HG03066 (cell line): ENCODE measurements at regions not wholly inside any gene's neighbourhood (a gene's known extent, or its start where the extent isn't known, plus 50 kb on each side); places are given as distances from the start of the nearest gene placed in this dataset.
"Not testable (repeated sequence)": the region's sequence is repeated elsewhere in the genome, so short reads cannot be mapped to it uniquely, and the experiment has no call there.

ENCODE experiments used
- ATAC-seq: cut with Tn5 transposase; IDR thresholded peaks from one replicate; pipeline ENCODE4 v1.9.1; 2021; ENCODE audit warnings: low read depth; ENCODE audit not compliant: unreplicated experiment

DNA sequence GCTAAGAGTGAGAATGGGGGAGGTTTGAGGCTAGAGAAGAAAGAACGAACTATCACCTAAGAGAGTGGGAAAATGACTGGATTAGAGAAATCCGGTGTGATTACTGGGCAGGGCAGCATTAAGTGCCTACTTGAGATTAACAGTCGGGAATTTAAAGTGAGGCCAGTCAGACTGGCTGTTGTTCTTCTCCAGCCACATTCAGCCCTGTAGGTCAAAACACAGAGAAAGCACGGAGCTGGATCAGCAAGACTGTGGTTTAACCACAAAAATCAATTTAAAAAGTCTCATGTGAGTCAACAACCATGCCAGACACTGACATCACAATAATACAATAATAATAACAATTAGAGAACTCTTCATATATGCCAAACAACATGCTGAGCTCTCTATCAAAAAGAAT, 301.9 kb upstream of the SGK1 start:
- ATAC-seq = no peak

DNA sequence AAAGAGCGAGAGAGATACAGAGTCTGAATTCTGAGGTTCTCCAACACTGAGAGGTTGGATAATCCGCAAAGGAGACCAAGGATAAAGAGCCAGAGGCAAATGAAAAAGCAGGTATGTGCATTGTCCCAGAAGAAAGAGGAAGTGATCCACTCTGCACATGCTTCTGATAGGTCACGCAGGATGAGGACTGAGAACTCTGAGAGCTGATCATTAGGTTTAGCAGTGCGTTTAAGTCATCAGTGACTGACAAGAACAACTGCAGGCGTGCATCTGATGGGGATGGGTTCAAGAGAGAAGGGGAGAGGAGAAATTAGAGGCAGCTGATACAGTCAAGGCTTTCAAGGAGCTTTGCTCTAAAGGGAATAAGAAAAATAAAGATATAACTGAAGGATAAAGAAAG, 301.2 kb upstream of the SGK1 start:
- ATAC-seq = peak; percentile 64

DNA sequence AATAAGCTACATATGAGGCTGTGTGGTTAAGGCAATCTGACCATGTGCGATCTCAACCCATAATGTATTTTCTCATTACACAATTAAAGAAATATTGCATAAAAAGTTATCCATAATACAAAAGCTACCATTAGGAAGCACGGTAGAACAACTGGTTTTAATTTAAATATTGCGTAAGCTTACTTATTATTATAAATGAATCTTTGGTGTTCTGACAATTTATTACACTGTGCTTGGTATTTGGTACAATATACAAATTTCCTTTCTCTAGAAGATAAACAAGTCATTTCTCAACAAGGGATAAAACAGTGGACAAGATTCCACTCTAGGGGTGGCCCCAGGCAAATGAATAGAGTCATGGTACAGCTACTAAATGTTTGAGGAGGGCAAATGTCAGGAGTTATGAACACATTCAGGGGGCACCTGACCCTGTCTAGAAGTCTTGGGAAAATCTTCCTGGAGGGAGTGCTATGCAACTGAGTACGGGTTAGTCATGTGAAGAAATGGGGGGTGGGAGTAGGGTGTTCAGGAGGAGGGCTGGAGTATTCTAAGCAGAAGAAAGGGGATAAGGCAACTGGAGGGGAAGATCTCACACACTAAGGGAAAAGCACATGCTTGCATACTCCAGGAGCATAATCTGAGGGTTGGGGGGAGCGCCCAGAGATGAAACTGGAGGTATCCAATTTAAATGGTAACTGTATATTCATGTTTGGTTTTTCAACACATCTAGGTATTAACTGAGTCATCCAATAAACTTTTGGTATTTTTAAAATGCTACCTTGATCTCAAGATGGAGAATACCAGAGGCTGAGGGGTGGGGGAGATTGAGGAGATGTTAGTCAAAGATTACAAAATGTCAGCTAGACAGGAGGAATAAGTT, 296.9 kb upstream of the SGK1 start:
- no peak for ATAC-seq

DNA sequence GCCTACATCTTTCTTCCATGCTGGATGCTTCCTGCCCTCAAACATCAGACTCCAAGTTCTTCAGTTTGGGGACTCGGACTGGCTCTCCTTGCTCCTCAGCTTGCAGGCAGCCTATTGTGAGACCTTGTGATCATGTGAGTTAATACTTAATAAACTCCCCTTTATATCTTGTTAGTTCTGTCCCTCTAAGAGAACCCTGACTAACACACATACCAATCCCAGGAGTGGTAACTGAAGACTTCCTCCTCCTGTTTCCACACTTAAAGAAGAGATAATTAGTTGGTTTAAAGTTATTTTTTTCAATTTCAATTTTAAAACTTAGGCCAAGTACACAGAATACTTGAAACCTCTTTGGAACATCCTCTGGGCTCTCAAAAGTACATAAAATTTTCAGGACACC, 294.2 kb upstream of the SGK1 start:
- not testable (repeated sequence) for ATAC-seq

DNA sequence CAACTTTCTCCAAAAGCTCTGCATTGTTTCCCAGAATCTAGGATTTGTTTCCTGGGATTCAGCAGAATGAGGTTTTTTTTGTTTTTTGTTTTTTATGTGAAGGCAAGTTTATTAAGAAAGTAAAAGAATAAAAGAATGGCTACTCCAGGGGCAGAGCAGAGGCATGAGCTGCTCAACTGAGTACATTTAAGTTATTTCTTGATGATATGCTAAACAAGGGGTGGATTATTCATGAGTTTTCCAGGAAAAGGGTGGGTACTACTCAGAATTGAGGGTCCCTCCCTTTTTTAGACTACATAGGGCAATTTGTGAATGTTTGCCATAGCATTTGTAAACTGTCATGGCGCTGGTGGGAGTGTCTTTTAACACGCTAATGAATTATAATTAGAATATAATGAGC, 292.5 kb upstream of the SGK1 start:
- no peak for ATAC-seq

DNA sequence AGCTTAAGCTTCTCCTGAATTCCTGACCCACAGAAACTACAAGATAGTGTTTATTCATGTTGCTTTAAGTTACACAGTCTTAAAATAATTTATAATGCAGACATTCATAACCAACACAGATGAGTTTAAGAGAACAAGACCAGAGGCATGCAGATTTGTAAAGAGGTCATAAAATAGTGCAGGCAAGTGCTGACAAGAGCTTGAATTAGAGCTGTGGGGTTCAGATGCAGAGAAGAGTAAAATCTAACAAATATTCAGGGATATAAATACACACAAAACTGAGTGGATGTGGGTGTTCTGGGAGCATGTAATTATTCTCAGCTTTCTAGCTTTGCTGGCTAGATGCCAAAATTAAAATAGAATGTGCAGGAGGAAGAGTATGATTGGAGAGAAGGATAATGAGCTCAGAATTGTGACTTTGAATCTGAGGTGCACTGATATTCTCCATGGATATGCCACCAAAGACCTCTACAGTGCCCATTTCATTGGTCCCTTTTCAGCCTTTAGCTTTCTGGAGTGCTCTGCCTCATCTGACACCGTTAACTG, 291.9 kb upstream of the SGK1 start:
- ATAC-seq = no peak

DNA sequence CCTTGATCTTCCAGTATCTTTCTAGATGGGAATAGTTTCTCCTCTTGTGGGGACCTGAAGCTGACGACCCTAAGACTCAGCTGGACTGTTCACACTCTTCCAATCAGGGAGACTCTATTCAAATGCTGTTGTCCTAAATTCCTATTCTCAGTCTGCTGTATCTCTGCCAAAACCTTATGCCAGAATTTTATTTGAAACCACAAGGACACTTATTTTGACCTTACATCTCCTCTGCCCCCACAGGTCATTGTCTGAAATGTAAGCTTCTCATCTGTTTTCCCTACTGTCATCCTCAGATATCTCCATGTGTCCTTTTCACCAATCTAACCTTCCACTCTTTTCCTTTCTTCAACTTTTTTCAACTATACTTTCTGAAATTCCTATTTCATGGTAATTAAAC, 289.5 kb upstream of the SGK1 start:
- ATAC-seq = no peak

DNA sequence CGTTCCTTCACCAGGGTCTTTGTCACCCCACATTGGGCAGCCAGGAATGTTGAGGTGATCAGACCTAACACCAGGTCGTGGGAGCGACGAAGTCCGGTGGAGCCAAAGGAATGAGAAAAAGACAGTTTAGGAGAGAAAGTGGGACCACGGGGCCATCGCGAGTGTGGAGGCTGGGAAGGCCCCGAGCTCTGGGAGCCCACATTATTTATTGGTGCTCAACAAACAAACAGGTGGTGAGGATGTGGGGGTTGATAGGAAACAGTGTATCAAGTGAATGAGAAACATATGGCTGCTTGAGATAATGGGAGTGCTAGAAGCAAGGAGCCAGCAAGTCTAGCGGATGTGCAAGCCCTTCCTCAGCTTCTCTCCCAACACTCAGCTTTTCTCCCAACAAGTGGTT, 287.1 kb upstream of the SGK1 start:
- no peak for ATAC-seq

DNA sequence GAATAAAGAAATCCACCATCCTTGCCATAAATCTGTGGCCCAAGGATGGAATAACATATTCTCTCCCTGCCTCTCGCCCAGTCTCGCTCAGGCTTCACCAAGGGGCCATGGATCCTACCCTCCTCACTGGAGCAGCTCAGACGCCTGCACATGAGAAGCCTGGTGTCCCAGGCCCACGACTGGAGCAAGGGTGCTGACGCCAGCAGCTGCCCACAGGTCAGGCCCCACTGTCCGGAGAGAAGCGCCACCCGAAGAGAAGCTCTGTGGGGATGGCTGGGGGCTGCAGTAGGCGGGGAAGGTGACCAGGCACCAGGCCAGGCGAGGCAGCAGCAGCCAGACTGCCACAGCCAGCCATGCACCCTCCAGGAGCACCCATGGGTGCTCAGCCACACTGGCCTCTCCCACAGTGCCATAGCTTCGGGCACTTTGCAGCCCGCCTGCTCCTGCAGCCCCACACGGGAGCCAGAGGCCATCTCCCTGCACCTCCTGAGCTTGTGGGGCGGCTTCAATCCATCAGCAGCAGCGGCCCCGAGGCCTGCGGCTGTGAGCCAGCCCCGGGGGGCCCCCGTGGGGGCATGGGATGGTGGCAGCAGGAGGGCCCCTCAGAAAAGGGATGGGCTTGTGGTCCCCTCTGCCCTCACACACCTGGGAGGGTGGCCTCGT, 286.2 kb upstream of the SGK1 start:
- no peak for ATAC-seq

DNA sequence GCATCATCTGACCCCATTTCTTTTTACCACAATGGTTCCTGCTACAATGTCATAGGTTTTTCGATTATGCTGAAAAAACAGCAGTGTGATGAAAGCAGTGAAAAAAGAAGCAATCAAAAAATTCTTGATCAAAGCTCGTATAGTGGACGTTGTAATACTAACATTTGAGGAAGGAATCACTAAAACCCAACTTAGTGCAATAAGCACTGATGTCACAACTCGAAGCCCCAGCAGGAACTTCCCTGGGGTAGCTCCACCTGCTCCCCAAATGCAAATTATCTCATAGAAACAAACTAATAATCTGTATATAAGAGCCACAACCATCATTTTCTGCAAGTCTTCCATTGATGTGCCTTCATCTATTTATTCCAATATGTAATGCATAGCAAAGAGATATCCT, 285.6 kb upstream of the SGK1 start:
- no peak for ATAC-seq

DNA sequence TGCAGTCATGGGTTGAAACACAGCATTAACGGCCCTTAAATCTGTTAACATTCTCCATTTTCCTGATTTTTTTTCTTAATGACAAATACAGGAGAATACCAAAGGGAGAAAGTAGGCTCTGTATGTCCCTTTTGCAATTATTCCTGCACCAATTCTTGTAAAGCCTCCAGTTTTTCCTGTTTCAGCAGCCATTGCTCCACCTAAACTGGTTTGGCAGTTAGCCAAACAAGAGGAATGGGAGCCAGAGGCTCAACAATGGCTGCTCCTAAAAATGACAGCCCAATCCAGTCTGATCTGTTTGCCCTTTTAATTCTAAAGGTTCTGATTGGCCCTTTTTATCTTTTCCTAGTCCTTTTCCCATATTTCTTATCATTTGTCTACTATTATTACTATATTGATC, 284.2 kb upstream of the SGK1 start:
- no peak for ATAC-seq

DNA sequence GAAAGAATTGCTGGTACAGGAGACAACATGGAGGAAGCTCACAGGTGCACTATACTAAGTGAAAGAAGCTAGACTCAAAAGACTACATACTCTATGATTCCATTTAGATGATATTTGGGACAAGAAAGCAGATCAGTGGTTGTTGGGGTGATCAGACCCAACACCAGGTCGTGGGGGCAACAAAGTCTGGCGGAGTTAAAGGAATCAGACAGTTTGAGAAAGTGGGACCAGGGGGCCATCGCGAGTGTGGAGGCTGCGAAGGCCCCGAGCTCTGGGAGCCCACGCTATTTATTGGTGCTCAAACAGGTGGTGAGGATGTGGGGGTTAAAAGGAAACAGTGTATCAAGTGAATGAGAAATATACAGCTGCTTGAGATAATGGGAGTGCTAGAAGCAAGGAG, 282.8 kb upstream of the SGK1 start:
- no peak for ATAC-seq

DNA sequence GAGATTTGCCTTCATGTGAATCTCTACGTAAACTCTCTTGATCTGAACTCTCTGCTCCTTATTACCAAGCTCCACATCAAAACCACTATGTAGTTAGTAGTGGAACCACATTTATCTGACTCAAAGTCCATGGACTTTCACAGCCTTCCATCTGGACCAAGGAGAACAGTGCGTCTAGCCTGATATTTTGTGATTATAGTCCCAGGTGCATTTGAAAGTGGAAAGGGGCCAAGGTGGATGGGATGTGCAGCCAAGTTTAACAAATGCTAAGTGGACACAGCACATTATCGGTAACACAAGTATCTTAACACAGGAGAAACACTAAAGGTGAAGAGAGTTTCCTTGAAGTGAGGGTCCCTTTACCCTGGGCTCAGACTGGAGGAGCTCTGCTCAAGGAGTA, 281.2 kb upstream of the SGK1 start:
- ATAC-seq = no peak

DNA sequence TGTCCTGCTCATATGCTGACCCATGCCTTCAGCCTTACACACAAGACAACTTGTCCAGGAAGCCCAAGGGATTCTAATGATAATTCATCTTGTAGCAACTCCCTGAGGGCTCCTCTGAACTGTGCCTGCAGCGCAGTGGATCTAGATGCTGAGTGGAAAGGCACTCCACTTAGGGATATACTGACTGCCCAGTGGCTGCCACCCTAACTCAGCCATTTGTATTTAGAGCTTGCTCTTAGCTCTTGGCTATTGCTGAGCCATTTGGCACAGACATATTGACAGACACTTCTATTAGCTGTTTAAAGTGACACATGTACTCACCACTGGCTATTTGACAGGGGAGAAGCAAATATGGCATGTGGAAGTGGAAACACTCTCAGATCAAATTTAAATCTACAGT, 278.3 kb upstream of the SGK1 start:
- ATAC-seq = no peak

DNA sequence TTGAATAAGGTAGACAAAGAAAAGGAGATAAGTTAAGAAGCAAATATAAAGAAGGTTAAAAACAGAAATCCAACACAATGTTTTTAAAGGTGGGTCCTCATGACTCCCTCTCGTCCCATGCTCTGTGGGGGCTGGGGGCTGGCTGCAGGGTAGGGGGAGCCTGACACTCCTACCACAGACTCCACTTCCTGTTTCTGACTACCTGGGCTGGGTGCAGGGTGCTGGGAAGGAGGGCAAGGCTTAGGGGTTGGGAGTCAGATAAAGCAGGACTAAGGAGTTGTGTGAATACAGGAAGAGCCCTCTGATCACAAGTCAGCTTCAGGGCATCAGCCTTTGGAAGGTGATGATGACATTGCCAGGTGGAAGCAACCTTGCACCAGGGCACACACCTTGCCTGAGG, 277.0 kb upstream of the SGK1 start:
- ATAC-seq = no peak

DNA sequence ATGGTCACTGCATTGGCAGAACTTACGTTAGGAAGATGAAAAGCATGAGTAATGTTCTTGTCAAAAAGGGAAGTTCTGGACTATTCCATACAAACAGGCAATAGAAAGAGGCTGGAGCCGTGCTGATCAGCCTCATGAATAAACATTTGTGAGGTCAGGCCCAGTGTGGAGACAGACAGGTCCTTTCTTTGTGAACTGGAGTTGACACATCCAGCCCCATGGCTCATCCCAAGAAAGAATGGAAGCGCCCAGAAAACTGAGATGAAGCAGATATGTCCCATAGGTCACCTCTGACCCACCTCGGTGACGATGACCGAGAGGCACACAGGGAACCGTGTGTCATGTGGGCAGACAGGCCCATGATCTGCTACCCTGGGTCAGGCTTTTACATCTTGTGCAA, 276.0 kb upstream of the SGK1 start:
- ATAC-seq = no peak

DNA sequence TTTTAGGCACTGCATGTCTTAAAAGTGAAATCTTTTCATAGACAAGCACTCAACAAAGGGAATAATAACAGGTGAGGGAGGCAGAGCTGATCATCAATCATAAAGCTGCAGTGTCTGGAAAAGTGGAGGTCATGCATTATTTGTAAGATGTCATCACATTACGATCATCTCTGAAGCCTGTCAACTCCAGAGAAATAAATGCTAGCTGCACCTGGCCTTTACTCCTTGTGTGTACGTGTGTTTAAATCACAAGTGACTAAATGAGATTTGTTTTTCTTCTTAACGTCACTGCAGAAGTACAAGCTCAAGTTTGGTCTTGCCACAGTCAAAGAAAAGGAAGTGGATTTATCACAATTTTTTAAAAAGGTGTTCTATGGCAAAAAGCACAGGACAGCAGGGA, 275.5 kb upstream of the SGK1 start:
- ATAC-seq = no peak

DNA sequence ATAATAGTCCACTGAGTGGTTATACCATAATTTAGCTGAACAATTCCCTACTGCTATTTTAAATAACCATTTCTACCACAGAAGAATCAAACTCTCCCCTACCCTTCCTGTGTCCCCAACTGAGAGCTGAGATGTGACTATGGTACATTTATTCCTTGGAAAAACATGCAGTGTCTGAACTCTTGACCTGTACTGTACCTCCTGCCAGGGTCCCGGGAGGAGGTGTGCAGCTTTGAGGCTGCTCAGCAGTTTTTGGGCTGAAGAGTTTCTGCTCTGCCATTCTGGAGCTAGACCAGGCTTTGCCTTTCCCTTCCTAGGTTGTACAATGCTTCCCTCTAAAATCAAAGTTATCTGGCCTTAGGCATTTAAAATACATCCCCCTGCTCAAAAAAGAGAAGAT, 275.1 kb upstream of the SGK1 start:
- ATAC-seq = no peak

DNA sequence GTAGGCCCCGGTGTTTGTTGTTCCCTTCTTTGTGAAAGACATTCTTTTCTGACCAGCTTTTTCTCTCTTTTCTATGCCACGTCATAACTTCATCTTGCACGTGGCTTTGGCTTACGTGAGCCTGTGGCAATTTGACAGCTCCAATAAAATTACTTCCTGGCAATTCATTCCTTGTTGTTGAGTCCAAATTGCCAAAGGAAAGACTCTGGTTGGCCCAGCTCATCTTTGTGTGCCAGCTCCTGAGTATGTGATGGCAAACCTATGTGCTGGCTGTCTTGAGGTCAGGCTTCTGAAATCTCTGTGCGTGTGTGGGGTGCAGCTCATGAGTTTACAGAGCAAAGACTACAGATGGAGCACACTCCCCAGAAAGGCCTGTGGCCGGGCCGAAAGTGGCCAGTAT, 272.5 kb upstream of the SGK1 start:
- no peak for ATAC-seq

DNA sequence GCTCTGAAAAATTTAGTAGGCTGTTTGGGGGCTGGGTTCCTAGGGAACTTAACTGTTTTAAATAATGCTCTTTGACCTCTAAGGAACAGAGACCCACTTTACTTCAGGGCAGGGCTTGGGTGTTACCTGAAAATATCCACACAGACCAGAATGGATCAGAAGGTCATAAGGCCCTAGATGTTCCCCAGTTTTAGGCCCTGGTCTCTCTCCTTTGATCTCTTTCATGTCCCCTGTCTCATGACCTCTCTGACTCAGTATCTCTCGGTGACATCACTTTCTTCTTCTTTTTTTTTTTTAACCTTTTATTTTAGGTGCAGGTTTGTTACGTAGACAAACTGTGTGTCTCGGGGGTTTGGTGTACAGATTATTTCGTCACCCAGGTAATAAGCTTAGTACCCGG, 272.1 kb upstream of the SGK1 start:
- no peak for ATAC-seq

DNA sequence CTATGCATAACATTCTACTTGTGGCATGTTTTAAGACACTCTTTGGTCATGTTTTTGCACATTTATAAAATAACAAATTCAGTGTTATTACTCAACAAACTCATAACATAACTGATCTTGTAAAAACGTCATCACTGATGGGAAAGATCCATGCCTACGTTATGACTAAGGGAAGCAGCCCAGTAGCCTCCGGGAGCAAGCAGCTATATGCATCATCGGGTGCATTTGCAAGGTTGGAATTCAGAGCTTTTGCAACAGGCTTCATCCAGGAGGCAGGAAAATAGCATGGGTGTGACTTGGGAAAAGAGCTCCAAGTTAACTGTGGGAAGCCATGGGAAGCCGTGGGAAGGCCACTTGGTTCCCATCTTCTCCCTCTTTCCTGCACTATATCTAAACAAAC, 271.6 kb upstream of the SGK1 start:
- ATAC-seq = no peak

DNA sequence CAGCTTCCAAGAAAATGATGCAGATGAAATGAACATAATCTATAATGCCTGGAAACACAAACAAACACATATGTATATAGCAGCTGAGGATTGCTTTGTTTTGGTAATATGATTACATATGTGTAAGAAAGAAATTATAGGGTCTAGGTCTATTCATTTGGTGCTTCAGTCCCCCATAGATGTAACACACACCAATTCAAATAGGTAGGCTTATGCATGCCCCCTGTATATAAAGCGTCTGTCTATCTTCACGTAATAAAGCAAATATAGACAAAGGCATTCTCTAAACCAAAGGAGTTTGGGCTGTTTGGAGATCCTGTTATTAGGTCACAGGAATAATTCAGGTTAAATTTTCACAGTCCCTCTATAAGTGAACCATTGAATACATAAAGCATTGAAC, 270.4 kb upstream of the SGK1 start:
- ATAC-seq = no peak
